HepG2 (cell line): ENCODE measurements at regions not wholly inside any gene's neighbourhood (a gene's known extent, or its start where the extent isn't known, plus 50 kb on each side); places are given as distances from the start of the nearest gene placed in this dataset.

ENCODE experiments used
- ATAC-seq: fragments of 200-7000 bp; cut with Tn5 transposase; 3 replicates; pipeline ENCODE4 v1.9.1; 2020; ENCODE audit warnings: mild to moderate bottlenecking, moderate library complexity
- BruUV-seq: library from RNA; stranded (reverse); fragments of 400-500 nt; replicated peaks from 2 replicates; lab custom pipeline; 2021; lab: Mats Ljungman, UMichigan
- CTCF ChIA-PET: fragments of 300-600 bp; formaldehyde crosslinking; extraction: SDS; loops from one replicate; lab custom pipeline; 2021; ENCODE audit warnings: low total read pairs, inconsistent platforms, low intra/inter-chr PET ratio; lab: Yijun Ruan, JAX
- POLR2A ChIA-PET: fragments of 350-600 bp; sonication (Branson Sonifier 250); formaldehyde crosslinking; loops from one replicate; lab custom pipeline; 2020; ENCODE audit warnings: antibody characterized with exemption, inconsistent platforms; lab: Yijun Ruan, JAX
- DNase-seq: peaks from one replicate; pipeline ENCODE4 v3.0.0-alpha.2; 2015; ENCODE audit warnings: low spot score
- FAIRE-seq: peaks from 3 replicates; lab custom pipeline; 2011; peaks lifted over from hg19 to GRCh38; lab: Jason Lieb, UNC
- H2AFZ ChIP-seq: one replicate; pipeline ENCODE4 v1.6.1; 2011; ENCODE audit warnings: low read length, inconsistent platforms
- H3K27ac ChIP-seq: fragments of 300-600 bp; 3 replicates; pipeline ENCODE4 v1.8.0; 2011; ENCODE audit warnings: mixed run types, mild to moderate bottlenecking, mixed read lengths, low read length, inconsistent platforms; ENCODE audit not compliant: insufficient read depth; ENCODE audit errors: extremely low read length
- H3K27me3 ChIP-seq, 2 experiments: fragments of 200-600 bp in 1 of 2; 2 replicates in 1 of 2; 3 replicates in 1 of 2; pipeline versions ENCODE4 v1.6.0 to v1.8.0; 2011; ENCODE audit warnings: low read length in 2 of 2, mild to moderate bottlenecking in 2 of 2, moderate library complexity in 2 of 2, inconsistent platforms in 1 of 2; ENCODE audit not compliant: insufficient read depth in 2 of 2, control insufficient read depth in 1 of 2
- H3K36me3 ChIP-seq, 2 experiments: fragments of 200-600 bp in 1 of 2; replicated peaks in 1 of 2; 2 replicates in 1 of 2; 3 replicates in 1 of 2; pipeline versions ENCODE4 v1.5.1 to v1.8.0; 2011; ENCODE audit warnings: low read length in 2 of 2, inconsistent platforms in 1 of 2; ENCODE audit not compliant: insufficient read depth in 2 of 2, control insufficient read depth in 1 of 2
- H3K4me1 ChIP-seq: 2 replicates; pipeline ENCODE4 v1.5.1; 2012; ENCODE audit warnings: low read length, inconsistent platforms; ENCODE audit not compliant: insufficient read depth
- H3K4me2 ChIP-seq: 2 replicates; pipeline ENCODE4 v1.6.0; 2011; ENCODE audit warnings: low read depth, low read length, inconsistent platforms
- H3K4me3 ChIP-seq, 3 experiments: fragments of 200-600 bp in 1 of 3; sonication (generic), shearing (Covaris generic) in 1 of 3; replicated peaks in 1 of 3; 2 replicates each; pipeline ENCODE4 v1.5.1; 2011 to 2016; ENCODE audit warnings: low read length in 3 of 3, inconsistent platforms in 2 of 3, low read depth in 2 of 3, mild to moderate bottlenecking in 2 of 3, control low read depth in 1 of 3, mixed read lengths in 1 of 3; ENCODE audit not compliant: insufficient read depth in 1 of 3
- H3K79me2 ChIP-seq: one replicate; pipeline ENCODE4 v1.6.1; 2011; ENCODE audit warnings: low read length, inconsistent platforms; ENCODE audit not compliant: insufficient read depth
- H3K9ac ChIP-seq: 2 replicates; pipeline ENCODE4 v1.6.0; 2011; ENCODE audit warnings: mild to moderate bottlenecking, low read depth, low read length, inconsistent platforms; ENCODE audit not compliant: insufficient read depth
- H3K9me3 ChIP-seq: 2 replicates; pipeline ENCODE4 v1.5.1; 2012; ENCODE audit warnings: mild to moderate bottlenecking, low read length
- H4K20me1 ChIP-seq: 2 replicates; pipeline ENCODE4 v1.6.0; 2011; ENCODE audit warnings: inconsistent platforms, mild to moderate bottlenecking, low read length, moderate library complexity; ENCODE audit not compliant: insufficient read depth
- CC2D1A ChIP-seq: sonication (generic); formaldehyde crosslinking; IDR thresholded peaks from 2 replicates; pipeline ENCODE4 v1.8.1; 2023; ENCODE audit warnings: mild to moderate bottlenecking, missing genetic modification reagents
- RBM22 ChIP-seq: fragments of 200-400 bp; formaldehyde crosslinking; optimal IDR thresholded peaks from 2 replicates; pipeline ENCODE3; 2017; ENCODE audit warnings: mild to moderate bottlenecking, low read length, moderate library complexity
- TEF ChIP-seq: sonication (generic); formaldehyde crosslinking; IDR thresholded peaks from 2 replicates; pipeline ENCODE4 v1.5.0; 2020; ENCODE audit warnings: missing genetic modification reagents
- XBP1 ChIP-seq: sonication (generic); formaldehyde crosslinking; IDR thresholded peaks from 2 replicates; pipeline ENCODE4 v1.5.0; 2020; ENCODE audit warnings: missing genetic modification reagents
- ZBTB49 ChIP-seq: sonication (generic); formaldehyde crosslinking; IDR thresholded peaks from 2 replicates; pipeline ENCODE4 v1.4.0; 2020; ENCODE audit warnings: missing genetic modification reagents, borderline replicate concordance
- ZFP36L2 ChIP-seq: sonication (generic); formaldehyde crosslinking; IDR thresholded peaks from 2 replicates; pipeline ENCODE4 v1.4.0; 2020; ENCODE audit warnings: missing genetic modification reagents
- ZNF549 ChIP-seq: sonication (generic); formaldehyde crosslinking; IDR thresholded peaks from 2 replicates; pipeline ENCODE4 v1.5.0; 2020; ENCODE audit warnings: missing genetic modification reagents
- ZNF552 ChIP-seq: sonication (generic); formaldehyde crosslinking; IDR thresholded peaks from 2 replicates; pipeline ENCODE4 v1.9.0; 2022; ENCODE audit warnings: missing genetic modification reagents, mild to moderate bottlenecking, borderline replicate concordance
- ZNF839 ChIP-seq: sonication (generic); formaldehyde crosslinking; IDR thresholded peaks from 2 replicates; pipeline ENCODE4 v1.4.0; 2020; ENCODE audit warnings: missing genetic modification reagents, mild to moderate bottlenecking, borderline replicate concordance
- WGBS: methylation state at CpG from one replicate; pipeline ENCODE4 v1.1.6; 2017; ENCODE audit warnings: low lambda C conversion rate; 5-methylcytosine and 5-hydroxymethylcytosine counted together
- in situ Hi-C: cut with HindIII; loops from 2 replicates; pipeline ENCODE4 v1.10.0; 2017; ENCODE audit warnings: low pct_unique_long_range_greater_than_20kb; ENCODE audit not compliant: extremely low pct_ligation_motif_present
- intact Hi-C: fragments of 100-400 bp; cut with micrococcal nuclease; formaldehyde crosslinking; loops from one replicate; pipeline ENCODE4 v1.10.0; 2022; ENCODE audit not compliant: unreplicated experiment

GRCh38 chr15:63447017-63447676, 57.2 kb upstream of the USP3 start (continued):
- TF ChIP-seq ZNF839 (CRISPR knock-in tag) (no peak), XBP1 (CRISPR knock-in tag) (no peak), ZNF549 (CRISPR knock-in tag) (no peak), CC2D1A (CRISPR knock-in tag) (no peak)

GRCh38 chr15:63448266-63448665, 56.1 kb upstream of the USP3 start:
- CTCF ChIA-PET = no interaction called here
- WGBS = 42% methylated on average over 4 of the region's 4 CpGs
- in situ Hi-C loops (no loop called here), intact Hi-C loops (no loop called here)
- no peak overlapping the region for H2AFZ ChIP-seq
- no peak overlapping the region for H3K4me2 ChIP-seq
- H3K27me3 ChIP-seq = peaks cover 0 to 1% of the 10 kb centered on the region in 2 experiments; a peak in 3 of 5 replicates
- H4K20me1 ChIP-seq = no peaks in the 10 kb centered on the region
- TF ChIP-seq ZBTB49 (CRISPR knock-in tag) (no peak), ZFP36L2 (CRISPR knock-in tag) (no peak), TEF (CRISPR knock-in tag) (no peak), RBM22 (no peak), ZNF552 (CRISPR knock-in tag) (no peak)
- BruUV-seq = no TSS peak
- no peaks in the 10 kb centered on the region for H3K79me2 ChIP-seq
- no peak overlapping the region for H3K9ac ChIP-seq
- H3K36me3 ChIP-seq = no peaks in the 10 kb centered on the region
- POLR2A ChIA-PET = no interaction called here
- H3K27ac ChIP-seq = no peak overlapping the region
- H3K9me3 ChIP-seq = no peaks in the 10 kb centered on the region
- FAIRE-seq (no peak), ATAC-seq (no peak), DNase-seq (no peak)
- H3K4me3 ChIP-seq = no peak overlapping the region
- peaks cover 23% of the 10 kb centered on the region for H3K4me1 ChIP-seq
